ENCODE measurements at regions not wholly inside any gene's neighbourhood (a gene's known extent, or its start where the extent isn't known, plus 50 kb on each side); places are given as distances from the start of the nearest gene placed in this dataset.

- TF ChIP-seq, protein P1, sequence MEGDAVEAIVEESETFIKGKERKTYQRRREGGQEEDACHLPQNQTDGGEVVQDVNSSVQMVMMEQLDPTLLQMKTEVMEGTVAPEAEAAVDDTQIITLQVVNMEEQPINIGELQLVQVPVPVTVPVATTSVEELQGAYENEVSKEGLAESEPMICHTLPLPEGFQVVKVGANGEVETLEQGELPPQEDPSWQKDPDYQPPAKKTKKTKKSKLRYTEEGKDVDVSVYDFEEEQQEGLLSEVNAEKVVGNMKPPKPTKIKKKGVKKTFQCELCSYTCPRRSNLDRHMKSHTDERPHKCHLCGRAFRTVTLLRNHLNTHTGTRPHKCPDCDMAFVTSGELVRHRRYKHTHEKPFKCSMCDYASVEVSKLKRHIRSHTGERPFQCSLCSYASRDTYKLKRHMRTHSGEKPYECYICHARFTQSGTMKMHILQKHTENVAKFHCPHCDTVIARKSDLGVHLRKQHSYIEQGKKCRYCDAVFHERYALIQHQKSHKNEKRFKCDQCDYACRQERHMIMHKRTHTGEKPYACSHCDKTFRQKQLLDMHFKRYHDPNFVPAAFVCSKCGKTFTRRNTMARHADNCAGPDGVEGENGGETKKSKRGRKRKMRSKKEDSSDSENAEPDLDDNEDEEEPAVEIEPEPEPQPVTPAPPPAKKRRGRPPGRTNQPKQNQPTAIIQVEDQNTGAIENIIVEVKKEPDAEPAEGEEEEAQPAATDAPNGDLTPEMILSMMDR (conservative IDR thresholded peaks at IDR 0.05; ENCODE audit: low read length) = no peak
- no peak for TF ChIP-seq EZH2phosphoT487 (IDR thresholded peaks at IDR 0.05; ENCODE audit: borderline replicate concordance, low read depth, low read length)
Observed at GRCh38 chr3:13219077-13219901, 146.1 kb upstream of the IQSEC1 start.

Measured in OCI-LY7 (cell line).